H9 (cell line): ENCODE measurements at regions not wholly inside any gene's neighbourhood (a gene's known extent, or its start where the extent isn't known, plus 50 kb on each side); places are given as distances from the start of the nearest gene placed in this dataset.

ENCODE experiments used
- DNase-seq: peaks from one replicate; pipeline ENCODE4 v3.0.0-alpha.2; 2017
- H2AFZ ChIP-seq: one replicate; pipeline ENCODE4 v1.6.1; 2013; ENCODE audit warnings: mild to moderate bottlenecking, low read length, control low read depth, moderate library complexity
- H2AK5ac ChIP-seq: 2 replicates; pipeline ENCODE4 v1.6.1; 2013; ENCODE audit warnings: low read length, control low read depth, mixed read lengths; ENCODE audit not compliant: insufficient read length
- H2BK120ac ChIP-seq: one replicate; pipeline ENCODE4 v1.6.1; 2013; ENCODE audit warnings: low read depth, mild to moderate bottlenecking, low read length, control low read depth, inconsistent platforms; ENCODE audit not compliant: poor library complexity, severe bottlenecking
- H2BK12ac ChIP-seq: 2 replicates; pipeline ENCODE4 v1.6.1; 2013; ENCODE audit warnings: low read length, control low read depth, mixed read lengths, low read depth; ENCODE audit not compliant: insufficient read length
- H2BK15ac ChIP-seq: 2 replicates; pipeline ENCODE4 v1.6.1; 2013; ENCODE audit warnings: low read depth, low read length, control low read depth
- H2BK20ac ChIP-seq: one replicate; pipeline ENCODE4 v1.6.1; 2013; ENCODE audit warnings: low read depth, mild to moderate bottlenecking, low read length, control low read depth, inconsistent platforms; ENCODE audit not compliant: poor library complexity, severe bottlenecking
- H2BK5ac ChIP-seq: 2 replicates; pipeline ENCODE4 v1.6.1; 2013; ENCODE audit warnings: low read length, control low read depth, mixed read lengths; ENCODE audit not compliant: insufficient read length
- H3K14ac ChIP-seq: 2 replicates; pipeline ENCODE4 v1.6.1; 2013; ENCODE audit warnings: low read length, control low read depth; ENCODE audit not compliant: insufficient read depth
- H3K18ac ChIP-seq: 2 replicates; pipeline ENCODE4 v1.6.1; 2013; ENCODE audit warnings: low read depth, mild to moderate bottlenecking, mixed read lengths, low read length, control low read depth; ENCODE audit not compliant: insufficient read length
- H3K23ac ChIP-seq: 2 replicates; pipeline ENCODE4 v1.6.1; 2013; ENCODE audit warnings: low read length, control low read depth, mixed read lengths, low read depth; ENCODE audit not compliant: insufficient read length
- H3K23me2 ChIP-seq: 2 replicates; pipeline ENCODE4 v1.6.1; 2013; ENCODE audit warnings: low read depth, mild to moderate bottlenecking, mixed read lengths, low read length, control low read depth; ENCODE audit not compliant: insufficient read length, poor library complexity, severe bottlenecking
- H3K27ac ChIP-seq: 2 replicates; pipeline ENCODE4 v1.5.1; 2013; ENCODE audit warnings: low read length, control low read depth, mixed read lengths, low read depth; ENCODE audit not compliant: insufficient read length
- H3K27me3 ChIP-seq: 2 replicates; pipeline ENCODE4 v1.6.1; 2013; ENCODE audit warnings: low read length, control low read depth, inconsistent platforms; ENCODE audit not compliant: insufficient read depth
- H3K4ac ChIP-seq: 2 replicates; pipeline ENCODE4 v1.6.1; 2013; ENCODE audit warnings: low read depth, mild to moderate bottlenecking, control low read depth, inconsistent platforms, low read length, moderate library complexity
- H3K4me1 ChIP-seq: 2 replicates; pipeline ENCODE4 v1.6.1; 2013; ENCODE audit warnings: low read length, control low read depth, inconsistent platforms; ENCODE audit not compliant: insufficient read depth
- H3K4me2 ChIP-seq: 2 replicates; pipeline ENCODE4 v1.6.1; 2013; ENCODE audit warnings: low read length, control low read depth, mixed read lengths; ENCODE audit not compliant: insufficient read length, insufficient read depth
- H3K56ac ChIP-seq: 2 replicates; pipeline ENCODE4 v1.6.1; 2013; ENCODE audit warnings: low read depth, mild to moderate bottlenecking, mixed read lengths, low read length, control low read depth; ENCODE audit not compliant: insufficient read length
- H3K79me1 ChIP-seq: 2 replicates; pipeline ENCODE4 v1.6.1; 2013; ENCODE audit warnings: low read depth, mild to moderate bottlenecking, moderate library complexity, low read length, control low read depth, inconsistent platforms; ENCODE audit not compliant: insufficient read depth, poor library complexity, severe bottlenecking
- H3K79me2 ChIP-seq: 2 replicates; pipeline ENCODE4 v1.6.1; 2013; ENCODE audit warnings: low read length, control low read depth, inconsistent platforms; ENCODE audit not compliant: insufficient read depth
- H3K9ac ChIP-seq: 2 replicates; pipeline ENCODE4 v1.6.1; 2013; ENCODE audit warnings: low read length, control low read depth, mixed read lengths; ENCODE audit not compliant: insufficient read length; ENCODE audit errors: extremely low read depth
- H3K9me3 ChIP-seq: one replicate; pipeline ENCODE4 v1.6.1; 2013; ENCODE audit warnings: low read depth, low read length, inconsistent platforms; ENCODE audit not compliant: control insufficient read depth
- H3T11ph ChIP-seq: one replicate; pipeline ENCODE4 v1.6.1; 2013; ENCODE audit warnings: mild to moderate bottlenecking, low read length, control low read depth, inconsistent platforms
- H4K20me1 ChIP-seq: one replicate; pipeline ENCODE4 v1.6.1; 2013; ENCODE audit not compliant: control insufficient read depth, insufficient read length, insufficient read depth
- H4K5ac ChIP-seq: 2 replicates; pipeline ENCODE4 v1.6.1; 2013; ENCODE audit warnings: low read depth, mild to moderate bottlenecking, mixed read lengths, low read length, control low read depth; ENCODE audit not compliant: insufficient read length
- H4K8ac ChIP-seq: replicated peaks from 2 replicates; pipeline ENCODE4 v1.6.1; 2013; ENCODE audit warnings: low read length, control low read depth, mixed read lengths, low read depth; ENCODE audit not compliant: insufficient read length
- H4K91ac ChIP-seq: 2 replicates; pipeline ENCODE4 v1.6.1; 2013; ENCODE audit warnings: low read depth, mild to moderate bottlenecking, moderate library complexity, mixed read lengths, low read length, control low read depth; ENCODE audit not compliant: insufficient read length
- H3K27ac Mint-ChIP-seq, 3 experiments: 2 replicates in 2 of 3; 3 replicates in 1 of 3; pipeline ENCODE4 v1.8.0; 2020 to 2021; ENCODE audit warnings: mixed read lengths in 3 of 3, mild to moderate bottlenecking in 1 of 3, moderate library complexity in 1 of 3
- H3K27me3 Mint-ChIP-seq: 2 replicates; pipeline ENCODE4 v1.8.0; 2021; ENCODE audit warnings: low read depth, mild to moderate bottlenecking, moderate library complexity, mixed read lengths
- H3K36me3 Mint-ChIP-seq, 3 experiments: 2 replicates in 2 of 3; 3 replicates in 1 of 3; pipeline ENCODE4 v1.8.0; 2020 to 2021; ENCODE audit warnings: low read depth in 3 of 3, mixed read lengths in 3 of 3; ENCODE audit not compliant: insufficient read depth in 1 of 3
- H3K4me1 Mint-ChIP-seq, 2 experiments: 2 replicates each; pipeline ENCODE4 v1.8.0; 2020; ENCODE audit warnings: mixed read lengths in 2 of 2
- H3K4me3 Mint-ChIP-seq, 2 experiments: 2 replicates in 1 of 2; 3 replicates in 1 of 2; pipeline ENCODE4 v1.8.0; 2020 to 2021; ENCODE audit warnings: mild to moderate bottlenecking in 2 of 2, mixed read lengths in 2 of 2, moderate library complexity in 1 of 2
- H3K9me3 Mint-ChIP-seq, 2 experiments: 2 replicates in 1 of 2; 3 replicates in 1 of 2; pipeline ENCODE4 v1.8.0; 2020; ENCODE audit warnings: mild to moderate bottlenecking in 2 of 2, mixed read lengths in 2 of 2, moderate library complexity in 1 of 2
- WGBS: extraction: QIAGEN DNeasy Blood & Tissue Kit; methylation state at CpG from one replicate; pipeline ENCODE4 v1.1.7; 2013; ENCODE audit warnings: missing lambda C conversion rate, low lambda C conversion rate, mixed read lengths; ENCODE audit not compliant: insufficient read length; ENCODE audit errors: extremely low coverage; 5-methylcytosine and 5-hydroxymethylcytosine counted together
- TF ChIP-seq, protein P1 (sequence below): fragments of 200-600 bp; sonication (generic); conservative IDR thresholded peaks from 3 replicates; pipeline ENCODE4 v1.8.0; 2021; ENCODE audit warnings: antibody characterized with exemption, mild to moderate bottlenecking

DNA sequence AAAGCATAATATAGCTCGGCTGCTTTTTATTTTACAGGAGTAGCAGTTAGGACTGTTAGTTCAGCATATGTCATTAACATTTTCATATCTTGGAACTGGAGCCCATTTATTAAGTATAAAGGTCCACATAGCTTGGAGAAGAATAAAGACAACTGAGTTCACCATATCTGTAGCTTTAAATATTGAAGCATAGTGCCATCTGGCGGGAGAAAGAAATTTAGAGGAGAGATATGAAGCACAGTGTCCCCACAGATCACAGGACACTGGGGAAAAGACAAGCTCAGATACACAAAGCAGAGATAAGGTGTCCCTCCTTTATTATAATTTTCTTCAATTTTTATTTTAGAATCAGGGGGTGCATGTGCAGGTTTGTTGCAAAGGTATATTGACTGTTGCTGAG lies 104.7 kb upstream of the FREM2 start:
- H2BK20ac ChIP-seq, result no peak overlapping the region
- H4K20me1 ChIP-seq, result no peaks in the 10 kb centered on the region
- no peak overlapping the region for H3K56ac ChIP-seq
- no peak overlapping the region for H3K27ac ChIP-seq
- H4K8ac ChIP-seq, result no peak overlapping the region
- Mint-ChIP-seq H3K4me1 (peaks cover 0 to 4% of the 10 kb centered on the region in 2 experiments; a peak in 3 of 4 replicates), H3K27me3 (no peaks in the 10 kb centered on the region), H3K27ac (no peak overlapping the region), H3K36me3 (no peaks in the 10 kb centered on the region), H3K9me3 (no peaks in the 10 kb centered on the region), H3K4me3 (no peak overlapping the region)
- H3K4me1 ChIP-seq, result no peaks in the 10 kb centered on the region
- no peaks in the 10 kb centered on the region for H3K79me1 ChIP-seq
- no peak overlapping the region for H4K5ac ChIP-seq
- no peak overlapping the region for H2BK12ac ChIP-seq
- no peak overlapping the region for H4K91ac ChIP-seq
- no peak overlapping the region for H3T11ph ChIP-seq
- no peak overlapping the region for H2BK5ac ChIP-seq
- no peak overlapping the region for H3K23ac ChIP-seq
- WGBS, result no CpG with 5 or more reads among the region's 2 CpGs
- no peaks in the 10 kb centered on the region for H3K9me3 ChIP-seq
- no peaks in the 10 kb centered on the region for H3K23me2 ChIP-seq
- no peak overlapping the region for H3K4ac ChIP-seq
- no peak overlapping the region for H2BK15ac ChIP-seq
- no peak overlapping the region for H3K18ac ChIP-seq
- H3K79me2 ChIP-seq, result no peaks in the 10 kb centered on the region
- no peak overlapping the region for H3K14ac ChIP-seq
- no peak overlapping the region for H2AK5ac ChIP-seq
- no peak for DNase-seq
- H3K27me3 ChIP-seq, result no peaks in the 10 kb centered on the region
- peak overlapping the region; percentile 2 for H2BK120ac ChIP-seq
- H3K4me2 ChIP-seq, result no peak overlapping the region
- H3K9ac ChIP-seq, result no peak overlapping the region
- H2AFZ ChIP-seq, result no peak overlapping the region
- TF ChIP-seq, protein P1, sequence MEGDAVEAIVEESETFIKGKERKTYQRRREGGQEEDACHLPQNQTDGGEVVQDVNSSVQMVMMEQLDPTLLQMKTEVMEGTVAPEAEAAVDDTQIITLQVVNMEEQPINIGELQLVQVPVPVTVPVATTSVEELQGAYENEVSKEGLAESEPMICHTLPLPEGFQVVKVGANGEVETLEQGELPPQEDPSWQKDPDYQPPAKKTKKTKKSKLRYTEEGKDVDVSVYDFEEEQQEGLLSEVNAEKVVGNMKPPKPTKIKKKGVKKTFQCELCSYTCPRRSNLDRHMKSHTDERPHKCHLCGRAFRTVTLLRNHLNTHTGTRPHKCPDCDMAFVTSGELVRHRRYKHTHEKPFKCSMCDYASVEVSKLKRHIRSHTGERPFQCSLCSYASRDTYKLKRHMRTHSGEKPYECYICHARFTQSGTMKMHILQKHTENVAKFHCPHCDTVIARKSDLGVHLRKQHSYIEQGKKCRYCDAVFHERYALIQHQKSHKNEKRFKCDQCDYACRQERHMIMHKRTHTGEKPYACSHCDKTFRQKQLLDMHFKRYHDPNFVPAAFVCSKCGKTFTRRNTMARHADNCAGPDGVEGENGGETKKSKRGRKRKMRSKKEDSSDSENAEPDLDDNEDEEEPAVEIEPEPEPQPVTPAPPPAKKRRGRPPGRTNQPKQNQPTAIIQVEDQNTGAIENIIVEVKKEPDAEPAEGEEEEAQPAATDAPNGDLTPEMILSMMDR, result peak; percentile 74
